Kidney (tissue), 13 donors: ENCODE measurements at regions not wholly inside any gene's neighbourhood (a gene's known extent, or its start where the extent isn't known, plus 50 kb on each side); places are given as distances from the start of the nearest gene placed in this dataset.

Experiments used
- DNase-seq, 5 donors: peaks; one replicate each; pipeline ENCODE4 v3.0.0-alpha.2; 2013 to 2020
- FAIRE-seq: peaks from 2 replicates; lab custom pipeline; 2012; peaks lifted over from hg19 to GRCh38; lab: Jason Lieb, UNC
- H3K27ac ChIP-seq, 2 donors: one replicate each; pipeline ENCODE4 v1.7.0; 2013; ENCODE audit warnings: low read depth in 2 of 2, low read length in 2 of 2, inconsistent platforms in 1 of 2
- H3K27me3 ChIP-seq: one replicate; pipeline ENCODE4 v1.7.1; 2013; ENCODE audit warnings: low read length, inconsistent platforms; ENCODE audit not compliant: control insufficient read depth, insufficient read depth
- H3K36me3 ChIP-seq, 3 donors: one replicate each; pipeline versions ENCODE4 v1.7.0 to v1.7.1; 2013; ENCODE audit warnings: low read length in 3 of 3, control low read depth in 1 of 3, inconsistent platforms in 1 of 3; ENCODE audit not compliant: insufficient read depth in 3 of 3, control insufficient read depth in 2 of 3
- H3K4me1 ChIP-seq, 3 donors: one replicate each; pipeline versions ENCODE4 v1.7.0 to v1.7.1; 2013; ENCODE audit warnings: low read length in 3 of 3, inconsistent platforms in 1 of 3, low read depth in 1 of 3; ENCODE audit not compliant: control insufficient read depth in 2 of 3, insufficient read depth in 2 of 3
- H3K4me3 ChIP-seq, 3 donors: one replicate each; pipeline versions ENCODE4 v1.7.0 to v1.8.1; 2013; ENCODE audit warnings: low read length in 3 of 3, control low read depth in 1 of 3, inconsistent platforms in 1 of 3
- H3K9ac ChIP-seq, 3 donors: one replicate each; pipeline versions ENCODE4 v1.7.0 to v1.7.1; 2013; ENCODE audit warnings: low read length in 3 of 3, control low read depth in 1 of 3, inconsistent platforms in 1 of 3
- H3K9me3 ChIP-seq, 3 donors: one replicate each; pipeline versions ENCODE4 v1.7.0 to v1.7.1; 2013; ENCODE audit warnings: low read length in 3 of 3, control low read depth in 1 of 3, inconsistent platforms in 1 of 3; ENCODE audit not compliant: control insufficient read depth in 2 of 3, insufficient read depth in 1 of 3
- intact Hi-C: fragments of 100-400 bp; cut with DNase I; formaldehyde crosslinking; loops from one replicate; pipeline ENCODE4 v1.11.1; 2022
- TF ChIP-seq, protein P1 (sequence below): IDR thresholded peaks from 3 replicates; pipeline ENCODE4 v1.5.1; 2012; ENCODE audit warnings: mild to moderate bottlenecking, moderate library complexity, borderline replicate concordance; ENCODE audit not compliant: insufficient read depth; ENCODE audit errors: extremely low read depth
- donor health status: control.
- donor health status: control.
- donor health status: control.
- donor health status: control.
- donor health status: control.
- donor health status: DM: yes; HTN: yes; CAD: no.
- donor health status: Normal renal cell carcinoma (clear cell type).

DNA sequence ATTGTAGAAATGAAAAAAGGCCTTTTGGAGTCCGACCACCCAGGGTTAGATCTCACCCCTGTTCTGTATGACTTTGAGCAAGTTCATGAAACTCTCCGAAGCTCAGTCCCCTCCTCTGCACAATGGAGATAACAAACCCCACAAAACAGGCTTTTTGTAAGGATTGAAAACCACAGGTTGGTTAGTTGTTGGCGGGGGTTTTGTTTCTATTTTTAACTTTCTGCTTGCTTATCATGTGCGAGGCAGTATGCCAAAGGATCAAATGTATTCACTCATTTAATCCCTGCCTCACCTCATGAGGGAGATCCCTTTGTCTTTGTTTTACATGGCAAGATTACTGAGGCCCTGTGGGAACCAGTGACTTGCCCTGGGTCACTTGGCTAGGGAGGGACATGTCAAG lies 539.1 kb downstream of the CDK5RAP2 start:
- intact Hi-C loops: no loop called here
- no peak overlapping the region for H3K27ac ChIP-seq
- H3K4me1 ChIP-seq: no peaks in the 10 kb centered on the region
- no peaks in the 10 kb centered on the region for H3K36me3 ChIP-seq
- H3K4me3 ChIP-seq: no peak overlapping the region
- TF ChIP-seq, protein P1, sequence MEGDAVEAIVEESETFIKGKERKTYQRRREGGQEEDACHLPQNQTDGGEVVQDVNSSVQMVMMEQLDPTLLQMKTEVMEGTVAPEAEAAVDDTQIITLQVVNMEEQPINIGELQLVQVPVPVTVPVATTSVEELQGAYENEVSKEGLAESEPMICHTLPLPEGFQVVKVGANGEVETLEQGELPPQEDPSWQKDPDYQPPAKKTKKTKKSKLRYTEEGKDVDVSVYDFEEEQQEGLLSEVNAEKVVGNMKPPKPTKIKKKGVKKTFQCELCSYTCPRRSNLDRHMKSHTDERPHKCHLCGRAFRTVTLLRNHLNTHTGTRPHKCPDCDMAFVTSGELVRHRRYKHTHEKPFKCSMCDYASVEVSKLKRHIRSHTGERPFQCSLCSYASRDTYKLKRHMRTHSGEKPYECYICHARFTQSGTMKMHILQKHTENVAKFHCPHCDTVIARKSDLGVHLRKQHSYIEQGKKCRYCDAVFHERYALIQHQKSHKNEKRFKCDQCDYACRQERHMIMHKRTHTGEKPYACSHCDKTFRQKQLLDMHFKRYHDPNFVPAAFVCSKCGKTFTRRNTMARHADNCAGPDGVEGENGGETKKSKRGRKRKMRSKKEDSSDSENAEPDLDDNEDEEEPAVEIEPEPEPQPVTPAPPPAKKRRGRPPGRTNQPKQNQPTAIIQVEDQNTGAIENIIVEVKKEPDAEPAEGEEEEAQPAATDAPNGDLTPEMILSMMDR: no peak
- H3K9ac ChIP-seq: no peak overlapping the region
- no peaks in the 10 kb centered on the region for H3K27me3 ChIP-seq
- no peak for FAIRE-seq
- no peak for DNase-seq
- no peaks in the 10 kb centered on the region for H3K9me3 ChIP-seq

DNA sequence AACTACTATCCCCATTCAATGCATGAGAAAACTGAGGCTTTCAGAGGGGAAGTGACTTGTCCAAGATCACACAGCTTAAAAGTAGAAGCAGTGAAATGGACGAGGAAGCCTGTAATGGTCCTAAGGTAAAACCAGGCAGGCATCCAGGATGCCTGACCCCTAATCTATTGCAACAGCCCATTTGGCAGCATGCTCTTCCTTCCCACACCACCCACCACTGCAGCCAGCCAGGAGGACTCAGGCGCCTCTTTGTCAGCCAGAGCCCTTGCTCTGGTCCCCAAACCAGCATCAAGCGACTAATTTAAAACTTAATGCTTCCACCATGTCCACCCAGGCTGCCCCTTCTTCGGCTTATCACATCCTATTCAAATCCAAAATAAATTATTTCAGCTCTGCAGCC lies 541.6 kb downstream of the CDK5RAP2 start:
- intact Hi-C loops: no loop called here
- H3K4me3 ChIP-seq: no peak overlapping the region
- no peak overlapping the region for H3K9ac ChIP-seq
- TF ChIP-seq, protein P1: no peak
- DNase-seq (no peak), FAIRE-seq (no peak)
- H3K9me3 ChIP-seq: no peaks in the 10 kb centered on the region
- H3K4me1 ChIP-seq: no peaks in the 10 kb centered on the region
- H3K27ac ChIP-seq: no peak overlapping the region
- H3K36me3 ChIP-seq: no peaks in the 10 kb centered on the region
- no peaks in the 10 kb centered on the region for H3K27me3 ChIP-seq

DNA sequence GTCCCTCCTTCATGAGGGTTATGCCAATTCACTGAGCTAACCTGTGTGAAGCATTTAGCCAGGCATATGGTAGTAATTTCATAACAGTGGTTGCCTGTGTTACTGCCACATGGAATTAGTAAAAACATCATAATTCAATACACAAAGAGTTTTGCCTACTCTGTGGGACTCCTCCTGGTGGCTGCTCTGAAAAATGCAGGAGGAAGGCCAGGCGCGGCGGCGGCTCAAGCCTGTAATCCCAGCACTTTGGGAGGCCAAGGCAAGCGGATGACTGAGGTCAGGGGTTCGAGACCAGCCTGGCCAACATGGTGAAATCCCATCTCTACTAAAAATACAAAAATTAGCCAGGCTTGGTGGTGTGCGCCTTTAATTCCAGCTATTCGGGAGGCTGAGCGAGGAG lies 547.3 kb downstream of the CDK5RAP2 start:
- H3K9ac ChIP-seq: no peak overlapping the region
- FAIRE-seq (no peak), DNase-seq (no peak)
- intact Hi-C loops: no loop called here
- H3K4me3 ChIP-seq: no peak overlapping the region
- TF ChIP-seq, protein P1: no peak
- no peaks in the 10 kb centered on the region for H3K36me3 ChIP-seq
- no peaks in the 10 kb centered on the region for H3K9me3 ChIP-seq
- no peaks in the 10 kb centered on the region for H3K27me3 ChIP-seq
- H3K4me1 ChIP-seq: no peaks in the 10 kb centered on the region
- no peak overlapping the region for H3K27ac ChIP-seq

DNA sequence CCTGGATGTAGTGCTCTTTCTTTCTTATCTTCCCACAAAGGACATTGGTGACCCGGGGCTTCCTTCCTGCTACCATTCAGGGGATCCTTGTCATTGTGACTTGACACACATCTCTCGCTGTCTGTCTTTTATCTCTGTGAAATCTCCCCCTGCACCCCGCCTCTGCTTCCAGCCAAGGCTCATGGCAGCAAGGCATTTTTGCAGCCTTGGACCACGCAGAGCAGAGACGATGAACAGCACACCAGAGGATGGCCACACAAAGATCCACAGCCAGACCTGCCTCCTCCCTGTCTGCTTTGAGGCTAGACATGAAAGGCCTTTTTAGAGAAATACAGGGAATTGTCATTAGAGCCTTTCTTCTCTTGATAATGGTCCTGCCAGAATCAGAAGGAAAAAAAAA lies 549.1 kb downstream of the CDK5RAP2 start:
- Histone ChIP-seq H3K9me3 (no peaks in the 10 kb centered on the region), H3K4me3 (no peak overlapping the region), H3K36me3 (no peaks in the 10 kb centered on the region), H3K27me3 (no peaks in the 10 kb centered on the region), H3K9ac (no peak overlapping the region), H3K27ac (no peak overlapping the region), H3K4me1 (no peaks in the 10 kb centered on the region)
- no peak for FAIRE-seq
- no peak for DNase-seq
- TF ChIP-seq, protein P1: no peak
- intact Hi-C loops: no loop called here
